Parathyroid adenoma (tissue), 2 donors: ENCODE measurements at regions not wholly inside any gene's neighbourhood (a gene's known extent, or its start where the extent isn't known, plus 50 kb on each side); places are given as distances from the start of the nearest gene placed in this dataset.

Experiments
- H2AFZ ChIP-seq: fragments of 300-600 bp; sonication (generic); one replicate; pipeline ENCODE4 v1.7.0; 2017; ENCODE audit warnings: antibody characterized with exemption, mild to moderate bottlenecking
- H3K27ac ChIP-seq: fragments of 300-600 bp; sonication (generic); one replicate; pipeline ENCODE4 v1.7.0; 2017
- H3K27me3 ChIP-seq: fragments of 300-600 bp; sonication (generic); one replicate; pipeline ENCODE4 v1.7.0; 2017; ENCODE audit warnings: low read length; ENCODE audit not compliant: control insufficient read depth, insufficient read depth
- H3K36me3 ChIP-seq: fragments of 300-600 bp; sonication (generic); one replicate; pipeline ENCODE4 v1.7.0; 2017; ENCODE audit warnings: low read length; ENCODE audit not compliant: control insufficient read depth, insufficient read depth
- H3K4me1 ChIP-seq: fragments of 300-600 bp; sonication (generic); one replicate; pipeline ENCODE4 v1.7.0; 2017; ENCODE audit warnings: control low read depth
- H3K4me2 ChIP-seq: fragments of 300-600 bp; sonication (generic); one replicate; pipeline ENCODE4 v1.7.0; 2017; ENCODE audit warnings: low read length
- H3K4me3 ChIP-seq: fragments of 300-600 bp; sonication (generic); one replicate; pipeline ENCODE4 v1.7.0; 2017; ENCODE audit warnings: low read depth, low read length
- H3K79me2 ChIP-seq: fragments of 300-600 bp; sonication (generic); one replicate; pipeline ENCODE4 v1.7.0; 2017; ENCODE audit warnings: control low read depth
- H3K9ac ChIP-seq: fragments of 300-600 bp; sonication (generic); one replicate; pipeline ENCODE4 v1.7.0; 2017; ENCODE audit warnings: mild to moderate bottlenecking
- H3K9me3 ChIP-seq: fragments of 300-600 bp; sonication (generic); one replicate; pipeline ENCODE4 v1.7.0; 2017; ENCODE audit warnings: low read length; ENCODE audit not compliant: control insufficient read depth
- CTCF ChIP-seq: fragments of 300-600 bp; sonication (generic); IDR thresholded peaks from one replicate; pipeline ENCODE4 v1.7.0; 2017; ENCODE audit warnings: antibody characterized with exemption, mild to moderate bottlenecking
- donor health status: primary hyperparathyroidism.

- Histone ChIP-seq H3K4me1 (no peaks in the 10 kb centered on the region), H3K79me2 (no peaks in the 10 kb centered on the region), H3K4me2 (no peak overlapping the region), H3K9me3 (no peaks in the 10 kb centered on the region), H3K9ac (no peak overlapping the region), H3K4me3 (no peak overlapping the region), H3K27ac (no peak overlapping the region), H3K27me3 (no peaks in the 10 kb centered on the region), H3K36me3 (no peaks in the 10 kb centered on the region), H2AFZ (no peak overlapping the region)
- TF ChIP-seq CTCF = no peak
Observed at GRCh38 chr5:57550132-57550531, 67.5 kb upstream of the ACTBL2 start.

- Histone ChIP-seq H3K9ac (no peak overlapping the region), H3K4me3 (no peak overlapping the region), H3K36me3 (no peaks in the 10 kb centered on the region), H3K79me2 (no peaks in the 10 kb centered on the region), H2AFZ (no peak overlapping the region), H3K27me3 (no peaks in the 10 kb centered on the region), H3K9me3 (no peaks in the 10 kb centered on the region), H3K4me1 (no peaks in the 10 kb centered on the region), H3K27ac (no peak overlapping the region), H3K4me2 (no peak overlapping the region)
- TF ChIP-seq CTCF = no peak
Observed at GRCh38 chr5:57549566-57549965, 67.0 kb upstream of the ACTBL2 start.

GRCh38 chr5:57540823-57541222 lies 58.2 kb upstream of the ACTBL2 start:
- Histone ChIP-seq H3K79me2 (no peaks in the 10 kb centered on the region), H3K36me3 (no peaks in the 10 kb centered on the region), H2AFZ (no peak overlapping the region), H3K27me3 (no peaks in the 10 kb centered on the region), H3K9ac (no peak overlapping the region), H3K4me2 (no peak overlapping the region), H3K4me1 (no peaks in the 10 kb centered on the region), H3K4me3 (no peak overlapping the region), H3K9me3 (no peaks in the 10 kb centered on the region), H3K27ac (no peak overlapping the region)
- no peak for TF ChIP-seq CTCF

- Histone ChIP-seq H3K79me2 (no peaks in the 10 kb centered on the region), H2AFZ (no peak overlapping the region), H3K27ac (no peak overlapping the region), H3K36me3 (no peaks in the 10 kb centered on the region), H3K9me3 (no peaks in the 10 kb centered on the region), H3K4me3 (no peak overlapping the region), H3K9ac (no peak overlapping the region), H3K27me3 (no peaks in the 10 kb centered on the region), H3K4me2 (no peak overlapping the region), H3K4me1 (no peaks in the 10 kb centered on the region)
- no peak for TF ChIP-seq CTCF
Observed at GRCh38 chr5:57539281-57539701, 56.7 kb upstream of the ACTBL2 start.

GRCh38 chr5:57538341-57538955 lies 55.8 kb upstream of the ACTBL2 start:
- no peak overlapping the region for H2AFZ ChIP-seq
- no peaks in the 10 kb centered on the region for H3K27me3 ChIP-seq
- H3K27ac ChIP-seq = no peak overlapping the region
- H3K9ac ChIP-seq = no peak overlapping the region
- no peak overlapping the region for H3K4me2 ChIP-seq
- H3K36me3 ChIP-seq = no peaks in the 10 kb centered on the region
- no peaks in the 10 kb centered on the region for H3K4me1 ChIP-seq
- no peak for TF ChIP-seq CTCF
- no peaks in the 10 kb centered on the region for H3K9me3 ChIP-seq
- H3K79me2 ChIP-seq = no peaks in the 10 kb centered on the region
- no peak overlapping the region for H3K4me3 ChIP-seq
